ENCODE measurements at regions not wholly inside any gene's neighbourhood (a gene's known extent, or its start where the extent isn't known, plus 50 kb on each side); places are given as distances from the start of the nearest gene placed in this dataset.

GRCh38 chr3:153714588-153715290 lies 406.5 kb upstream of the ARHGEF26 start:
- no peaks in the 10 kb centered on the region for H3K27me3 ChIP-seq (replicated peaks; ENCODE audit: control insufficient read depth, insufficient read depth, low read length)
- CTCF ChIA-PET, result no interaction called here
- TF ChIP-seq, protein P1, sequence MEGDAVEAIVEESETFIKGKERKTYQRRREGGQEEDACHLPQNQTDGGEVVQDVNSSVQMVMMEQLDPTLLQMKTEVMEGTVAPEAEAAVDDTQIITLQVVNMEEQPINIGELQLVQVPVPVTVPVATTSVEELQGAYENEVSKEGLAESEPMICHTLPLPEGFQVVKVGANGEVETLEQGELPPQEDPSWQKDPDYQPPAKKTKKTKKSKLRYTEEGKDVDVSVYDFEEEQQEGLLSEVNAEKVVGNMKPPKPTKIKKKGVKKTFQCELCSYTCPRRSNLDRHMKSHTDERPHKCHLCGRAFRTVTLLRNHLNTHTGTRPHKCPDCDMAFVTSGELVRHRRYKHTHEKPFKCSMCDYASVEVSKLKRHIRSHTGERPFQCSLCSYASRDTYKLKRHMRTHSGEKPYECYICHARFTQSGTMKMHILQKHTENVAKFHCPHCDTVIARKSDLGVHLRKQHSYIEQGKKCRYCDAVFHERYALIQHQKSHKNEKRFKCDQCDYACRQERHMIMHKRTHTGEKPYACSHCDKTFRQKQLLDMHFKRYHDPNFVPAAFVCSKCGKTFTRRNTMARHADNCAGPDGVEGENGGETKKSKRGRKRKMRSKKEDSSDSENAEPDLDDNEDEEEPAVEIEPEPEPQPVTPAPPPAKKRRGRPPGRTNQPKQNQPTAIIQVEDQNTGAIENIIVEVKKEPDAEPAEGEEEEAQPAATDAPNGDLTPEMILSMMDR (IDR thresholded peaks at IDR 0.05; ENCODE audit: insufficient read depth in 1 of 2, low read depth in 1 of 2, low read length in 1 of 2, severe bottlenecking in 1 of 2, unreplicated experiment in 1 of 2), result no peak
- Mint-ChIP-seq H3K27ac (ENCODE audit: unreplicated experiment) (no peak overlapping the region), H3K4me3 (ENCODE audit: unreplicated experiment) (no peak overlapping the region), H3K27me3 (ENCODE audit: insufficient read depth, unreplicated experiment) (no peaks in the 10 kb centered on the region), H3K9me3 (ENCODE audit: unreplicated experiment) (no peaks in the 10 kb centered on the region), H3K36me3 (ENCODE audit: insufficient read depth, unreplicated experiment) (no peaks in the 10 kb centered on the region), H3K4me1 (ENCODE audit: low read depth, unreplicated experiment) (no peaks in the 10 kb centered on the region)
- BruUV-seq (replicated peaks), result no TSS peak
- intact Hi-C loops (cut with micrococcal nuclease; ENCODE audit: unreplicated experiment), result no loop called here
- H3K36me3 ChIP-seq (ENCODE audit: control insufficient read depth, insufficient read depth, low read length), result no peaks in the 10 kb centered on the region
- H3K9me3 ChIP-seq, result no peaks in the 10 kb centered on the region
- POLR2A ChIA-PET, result no interaction called here
- no peak overlapping the region for H3K4me3 ChIP-seq (ENCODE audit: low read depth, low read length)
- no peaks in the 10 kb centered on the region for H3K4me1 ChIP-seq
- DNase-seq, result no peak

- Histone ChIP-seq H3K4me3 (ENCODE audit: low read depth, low read length) (no peak overlapping the region), H3K4me1 (no peaks in the 10 kb centered on the region), H3K9me3 (no peaks in the 10 kb centered on the region), H3K27me3 (replicated peaks; ENCODE audit: control insufficient read depth, insufficient read depth, low read length) (no peaks in the 10 kb centered on the region), H3K36me3 (ENCODE audit: control insufficient read depth, insufficient read depth, low read length) (no peaks in the 10 kb centered on the region)
- intact Hi-C loops (cut with micrococcal nuclease; ENCODE audit: unreplicated experiment), result no loop called here
- TF ChIP-seq, protein P1 (IDR thresholded peaks at IDR 0.05; ENCODE audit: insufficient read depth in 1 of 2, low read depth in 1 of 2, low read length in 1 of 2, severe bottlenecking in 1 of 2, unreplicated experiment in 1 of 2), result no peak
- no TSS peak for BruUV-seq (replicated peaks)
- Mint-ChIP-seq H3K9me3 (ENCODE audit: unreplicated experiment) (no peaks in the 10 kb centered on the region), H3K27me3 (ENCODE audit: insufficient read depth, unreplicated experiment) (no peaks in the 10 kb centered on the region), H3K27ac (ENCODE audit: unreplicated experiment) (no peak overlapping the region), H3K4me3 (ENCODE audit: unreplicated experiment) (no peak overlapping the region), H3K36me3 (ENCODE audit: insufficient read depth, unreplicated experiment) (no peaks in the 10 kb centered on the region), H3K4me1 (ENCODE audit: low read depth, unreplicated experiment) (no peaks in the 10 kb centered on the region)
- DNase-seq, result no peak
- POLR2A ChIA-PET, result no interaction called here
- CTCF ChIA-PET, result no interaction called here
Measured at GRCh38 chr3:153722157-153722556, 399.0 kb upstream of the ARHGEF26 start.

- POLR2A ChIA-PET, result no interaction called here
- no peak for DNase-seq
- BruUV-seq (replicated peaks), result no TSS peak
Measured at GRCh38 chr3:153731071-153731470, 390.1 kb upstream of the ARHGEF26 start.

More at GRCh38 chr3:153731071-153731470, 390.1 kb upstream of the ARHGEF26 start:
- TF ChIP-seq, protein P1 (IDR thresholded peaks at IDR 0.05; ENCODE audit: insufficient read depth in 1 of 2, low read depth in 1 of 2, low read length in 1 of 2, severe bottlenecking in 1 of 2, unreplicated experiment in 1 of 2), result no peak
- H3K36me3 Mint-ChIP-seq (ENCODE audit: insufficient read depth, unreplicated experiment), result no peaks in the 10 kb centered on the region
- H3K27me3 Mint-ChIP-seq (ENCODE audit: insufficient read depth, unreplicated experiment), result no peaks in the 10 kb centered on the region
- H3K27ac Mint-ChIP-seq (ENCODE audit: unreplicated experiment), result no peak overlapping the region
- H3K4me3 ChIP-seq (ENCODE audit: low read depth, low read length), result no peak overlapping the region
- intact Hi-C loops (cut with micrococcal nuclease; ENCODE audit: unreplicated experiment), result loop anchor here (5.0 kb wide), 1 partner anchor 74 kb away; no protein-coding TSS in a partner anchor
- H3K9me3 Mint-ChIP-seq (ENCODE audit: unreplicated experiment), result peaks cover 29% of the 10 kb centered on the region
- no peak overlapping the region for H3K4me3 Mint-ChIP-seq (ENCODE audit: unreplicated experiment)
- no peaks in the 10 kb centered on the region for H3K36me3 ChIP-seq (ENCODE audit: control insufficient read depth, insufficient read depth, low read length)
- CTCF ChIA-PET, result interaction anchor here (0.5 kb wide), 1 partner anchor 387 kb away, joined by 4 read pairs; no protein-coding TSS in a partner anchor
- H3K9me3 ChIP-seq, result peaks cover 13% of the 10 kb centered on the region
- peaks cover 12% of the 10 kb centered on the region for H3K4me1 ChIP-seq
- H3K27me3 ChIP-seq (replicated peaks; ENCODE audit: control insufficient read depth, insufficient read depth, low read length), result no peaks in the 10 kb centered on the region
- H3K4me1 Mint-ChIP-seq (ENCODE audit: low read depth, unreplicated experiment), result no peaks in the 10 kb centered on the region

All from Caco-2 (cell line).